HG02970 (cell line): ENCODE measurements at regions not wholly inside any gene's neighbourhood (a gene's known extent, or its start where the extent isn't known, plus 50 kb on each side); places are given as distances from the start of the nearest gene placed in this dataset.

Experiments used
- ATAC-seq: cut with Tn5 transposase; IDR thresholded peaks from one replicate; pipeline ENCODE4 v1.9.1; 2021; ENCODE audit warnings: mild to moderate bottlenecking, moderate library complexity, moderate number of reproducible peaks; ENCODE audit not compliant: unreplicated experiment, low FRiP score

- no peak for ATAC-seq
Measured at GRCh38 chr10:4326647-4327046, 499.4 kb upstream of the AKR1E2 start.

DNA sequence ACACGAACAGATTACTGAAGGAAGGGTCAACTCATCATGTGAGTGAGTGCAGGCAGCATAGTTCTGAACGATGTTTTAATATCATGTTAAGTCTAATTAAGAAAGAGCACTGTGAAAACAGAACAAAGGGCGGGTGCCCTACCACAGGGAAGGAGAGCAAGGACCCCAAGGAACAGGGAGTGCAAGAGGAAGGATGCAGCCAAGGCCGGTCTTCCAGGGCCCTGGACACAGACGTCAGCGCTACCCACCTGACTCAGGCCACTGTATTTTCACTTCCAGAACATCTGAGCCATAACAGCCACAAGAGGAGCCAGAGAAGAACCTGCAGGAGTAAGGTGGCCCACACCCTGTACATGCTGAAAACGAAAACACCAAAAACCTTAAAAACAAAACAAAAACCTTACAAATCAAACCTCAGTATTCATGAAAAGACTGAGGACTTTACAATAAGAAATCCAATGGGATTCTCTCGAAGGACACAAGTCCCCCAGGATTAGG, 506.1 kb upstream of the AKR1E2 start:
- no peak for ATAC-seq

DNA sequence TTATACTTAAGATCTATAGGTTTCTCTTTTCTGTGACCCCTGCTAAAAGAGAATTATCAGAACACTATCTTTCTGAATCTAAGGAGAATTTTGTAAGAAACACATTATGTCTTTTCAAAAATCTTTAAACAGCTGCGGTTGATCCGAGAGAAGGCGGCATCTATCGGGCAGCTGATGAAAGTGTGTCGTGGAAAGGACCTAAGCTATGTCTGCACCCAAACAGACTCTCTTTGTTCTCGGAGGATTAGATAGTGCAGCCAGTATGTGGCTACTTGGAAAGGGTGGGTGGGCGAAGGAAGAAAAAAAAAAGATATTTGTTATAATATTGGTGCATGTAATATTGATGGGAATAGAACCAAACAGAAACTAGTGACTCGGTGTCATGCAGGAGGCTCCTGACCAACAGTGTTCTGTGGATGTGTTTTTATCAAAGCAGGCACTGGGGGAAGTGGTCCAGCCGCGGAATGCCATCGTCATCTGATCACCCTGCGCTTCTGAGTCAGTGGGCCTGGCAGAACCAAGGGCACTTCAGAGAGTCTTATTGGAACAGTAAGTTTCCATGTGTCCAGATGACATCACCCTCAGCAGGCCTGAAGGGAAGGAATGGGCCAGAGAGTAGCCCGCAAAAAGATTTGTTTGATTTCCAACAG, 509.7 kb upstream of the AKR1E2 start:
- no peak for ATAC-seq

DNA sequence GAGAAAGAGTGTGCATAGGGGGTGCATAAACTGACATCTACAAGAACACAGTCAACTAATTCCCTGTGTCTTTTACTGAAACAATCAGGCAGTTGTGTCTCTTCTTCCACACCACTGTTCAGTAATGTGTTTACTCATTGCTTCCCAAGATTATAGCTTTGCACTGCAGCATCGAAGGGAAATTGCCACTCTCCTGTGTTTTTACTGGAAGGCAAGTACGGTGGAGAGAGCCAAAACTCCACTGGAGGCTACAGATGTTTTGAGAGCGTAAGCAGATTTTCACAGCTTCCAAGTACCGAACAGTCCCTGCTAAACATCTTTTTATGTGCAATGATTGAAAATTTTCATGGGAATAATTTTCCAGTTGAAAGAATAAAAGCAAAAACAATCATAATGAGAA, 510.5 kb upstream of the AKR1E2 start:
- ATAC-seq = no peak

- no peak for ATAC-seq
Measured at GRCh38 chr10:4313051-4313450, 513.0 kb upstream of the AKR1E2 start.

- ATAC-seq = no peak
Measured at GRCh38 chr10:4312051-4312835, 513.8 kb upstream of the AKR1E2 start.

- ATAC-seq = no peak
Measured at GRCh38 chr10:4310172-4310571, 515.8 kb upstream of the AKR1E2 start.

DNA sequence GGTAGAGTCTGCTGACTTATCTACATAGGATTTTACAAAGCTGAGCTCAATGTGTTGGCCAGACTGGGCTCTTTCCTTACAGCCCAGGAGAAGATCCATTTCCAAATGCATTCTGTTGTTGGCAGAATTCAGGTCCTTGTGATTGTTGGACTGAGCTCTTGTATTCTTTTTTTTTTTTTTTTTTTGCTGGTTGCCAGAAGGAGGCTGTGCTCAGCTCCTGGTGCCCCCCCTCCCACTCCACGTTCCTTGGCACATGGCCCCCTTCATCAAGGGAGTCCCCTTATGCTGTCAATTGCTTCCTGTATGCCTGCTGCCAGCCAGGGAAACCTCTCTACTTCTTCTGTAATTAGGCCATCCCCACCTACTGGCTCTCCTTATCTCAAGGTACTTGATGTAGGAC, 518.1 kb upstream of the AKR1E2 start:
- ATAC-seq = no peak

DNA sequence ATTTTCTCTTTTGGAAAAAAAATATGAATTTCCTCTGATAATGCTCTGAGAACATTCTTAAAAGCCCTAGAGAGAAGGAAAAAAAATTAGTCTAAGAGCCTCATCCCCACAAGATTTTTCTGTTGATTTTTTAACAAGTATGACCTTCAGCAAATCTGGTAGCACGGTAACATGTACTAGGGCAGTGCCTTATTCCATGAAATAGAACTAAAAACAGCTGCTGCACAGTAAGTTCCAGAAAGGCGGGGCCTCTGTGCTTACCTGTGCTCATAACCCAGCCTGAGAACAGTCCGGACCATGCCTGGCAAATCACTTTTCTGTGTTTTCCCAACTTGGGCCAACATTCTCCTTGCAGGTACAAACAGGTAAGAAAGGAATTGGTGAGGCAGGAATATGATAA, 519.1 kb upstream of the AKR1E2 start:
- ATAC-seq = no peak

- ATAC-seq = no peak
Measured at GRCh38 chr10:4303045-4303444, 518.0 kb upstream of the KLF6 start.

- no peak for ATAC-seq
Measured at GRCh38 chr10:4301291-4302045, 516.5 kb upstream of the KLF6 start.

- no peak for ATAC-seq
Measured at GRCh38 chr10:4296161-4296560, 511.2 kb upstream of the KLF6 start.

DNA sequence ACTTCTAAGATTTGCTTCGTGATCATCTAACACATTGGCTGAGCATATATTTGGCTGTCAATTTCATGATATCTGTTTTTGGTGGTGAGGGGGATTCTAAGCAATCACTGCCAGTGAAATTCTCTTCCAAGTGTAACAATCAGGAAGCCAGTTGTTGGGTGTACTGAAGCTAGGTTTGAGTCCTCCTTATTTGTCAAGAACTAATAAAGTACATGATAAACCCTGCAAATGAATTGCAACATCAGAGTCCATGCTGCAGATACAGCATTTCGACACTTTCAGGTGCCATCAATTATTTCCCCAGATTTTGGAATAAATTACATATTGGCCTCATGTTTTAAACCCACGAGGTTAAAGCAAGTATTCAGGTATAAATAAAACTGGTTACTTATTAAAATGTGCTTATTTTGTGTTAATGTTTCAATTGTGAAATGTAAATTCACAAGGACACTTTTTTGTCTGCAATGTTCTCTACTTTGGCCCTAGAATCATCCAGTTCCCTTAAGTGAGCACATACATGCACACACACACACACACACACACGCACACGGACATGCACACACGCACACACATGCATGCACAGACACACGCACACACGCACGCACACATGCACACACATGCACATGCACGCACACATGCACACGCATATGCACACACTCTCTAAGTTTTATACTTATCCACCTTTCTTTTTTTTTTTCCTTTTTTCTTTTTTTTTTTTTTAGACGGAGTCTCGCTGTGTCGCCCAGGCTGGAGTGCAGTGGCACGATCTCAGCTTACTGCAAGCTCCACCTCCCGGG, 510.2 kb upstream of the KLF6 start:
- no peak for ATAC-seq

DNA sequence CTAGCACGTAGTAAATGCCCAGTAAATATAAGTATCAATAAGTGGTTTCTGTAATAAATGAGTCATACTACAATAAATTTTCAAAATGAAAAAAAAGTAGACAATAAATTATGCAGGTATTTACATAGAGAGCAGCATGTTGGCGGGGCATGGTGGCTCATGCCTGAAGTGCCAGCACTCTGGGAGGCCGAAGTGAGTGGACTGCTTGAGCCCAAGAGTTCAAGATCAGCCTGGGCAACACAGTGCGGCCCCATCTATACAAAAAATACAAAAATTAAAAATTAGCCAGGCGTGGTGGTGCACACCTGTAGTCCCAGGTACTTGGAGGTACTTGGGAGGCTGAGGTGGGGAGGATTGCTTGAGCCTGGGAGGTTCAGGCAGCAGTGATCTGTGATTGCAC, 509.3 kb upstream of the KLF6 start:
- no peak for ATAC-seq

GRCh38 chr10:4291990-4292389, 507.0 kb upstream of the KLF6 start:
- no peak for ATAC-seq

- ATAC-seq = no peak
Measured at GRCh38 chr10:4285121-4285520, 500.1 kb upstream of the KLF6 start.

DNA sequence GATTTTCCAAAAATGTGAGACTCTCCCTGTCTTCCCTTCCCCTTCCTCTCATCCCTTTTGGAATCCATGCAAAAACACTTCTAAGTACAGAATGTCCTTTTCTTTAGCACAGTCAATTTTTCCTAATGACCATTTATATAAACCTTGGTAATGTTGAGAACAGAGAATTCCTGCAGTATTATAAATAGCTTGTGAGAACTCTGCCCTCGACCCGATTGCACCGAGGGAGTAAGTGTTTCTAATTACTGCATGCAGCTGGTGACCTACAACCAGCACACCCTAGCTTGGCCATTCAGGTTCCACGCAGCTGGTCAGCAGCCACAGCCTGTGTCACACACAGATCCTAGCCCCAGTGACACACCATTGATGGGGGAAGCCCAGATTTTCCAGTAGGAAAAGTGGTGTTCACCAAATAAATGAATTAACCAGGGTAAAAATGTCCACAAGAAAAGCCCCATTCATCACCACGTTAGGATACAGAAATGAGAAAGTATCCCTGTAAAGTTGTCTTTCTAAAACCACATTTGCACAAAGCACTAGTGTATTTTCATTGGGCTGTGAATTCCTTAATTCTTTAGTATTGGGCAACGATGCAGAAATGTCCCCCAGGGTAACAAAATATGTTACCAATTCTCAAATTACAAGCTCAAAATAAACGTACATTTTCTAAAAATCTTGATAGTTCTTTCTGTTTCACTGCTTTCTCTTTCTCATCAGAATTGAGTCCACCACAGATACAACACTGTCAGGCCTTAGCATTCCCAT, 499.0 kb upstream of the KLF6 start:
- no peak for ATAC-seq

DNA sequence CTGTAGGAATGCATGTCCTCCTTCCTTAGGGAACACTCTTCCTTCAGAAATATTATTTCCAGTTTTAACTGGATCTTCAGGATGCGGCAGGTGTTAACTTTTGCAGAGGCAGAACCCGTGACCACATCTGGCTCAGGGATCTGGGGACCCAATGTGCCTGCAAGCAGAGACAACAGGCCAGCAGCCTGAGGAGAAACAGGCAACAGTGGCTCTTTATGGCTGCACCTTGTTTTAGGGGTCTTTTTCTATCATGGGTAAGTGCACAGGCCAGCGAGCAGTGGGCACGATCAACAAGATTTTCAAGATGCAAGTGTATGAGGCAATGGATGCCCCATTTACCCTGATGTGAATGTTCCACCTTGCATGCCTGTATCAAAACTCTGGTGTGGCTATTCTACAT, 497.5 kb upstream of the KLF6 start:
- ATAC-seq = no peak

DNA sequence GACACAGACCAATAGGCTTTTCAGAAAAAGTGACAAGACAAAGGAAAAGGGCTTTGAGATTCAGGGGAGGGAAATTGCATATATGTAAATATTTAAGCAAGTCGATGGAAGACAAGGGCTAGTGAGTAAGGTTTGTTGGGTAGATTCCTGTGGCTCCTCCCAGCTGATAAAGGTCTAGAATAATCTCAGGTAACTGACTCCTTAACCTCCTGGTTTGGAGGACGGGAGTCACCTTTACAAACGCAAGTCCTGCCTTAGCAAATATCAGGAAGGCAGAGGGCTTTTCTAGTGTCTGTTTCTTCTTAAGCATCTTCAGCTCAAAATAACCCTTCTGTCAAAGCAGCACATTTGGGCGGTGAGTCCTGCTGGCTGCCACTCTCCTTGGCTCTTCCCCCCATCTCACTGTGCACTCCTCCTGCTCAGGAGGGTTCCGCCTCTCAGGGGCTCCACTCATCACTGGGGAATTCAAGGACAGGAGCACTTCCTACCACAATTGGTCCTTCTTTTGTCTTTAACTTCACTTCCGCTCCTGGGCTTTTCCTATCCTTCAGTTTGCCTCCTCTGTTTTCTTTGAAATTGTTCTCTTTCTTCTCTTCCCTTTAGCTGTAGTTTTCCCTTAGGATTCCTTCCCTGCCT, 496.3 kb upstream of the KLF6 start:
- ATAC-seq = no peak
